ENCODE measurements at regions not wholly inside any gene's neighbourhood (a gene's known extent, or its start where the extent isn't known, plus 50 kb on each side); places are given as distances from the start of the nearest gene placed in this dataset.

GRCh38 chr1:98034505-98034904 lies 113.7 kb upstream of the DPYD start:
- DNase-seq (ENCODE audit: low read depth): no peak

GRCh38 chr1:98032958-98033357 lies 112.1 kb upstream of the DPYD start:
- no peak for DNase-seq (ENCODE audit: low read depth)

GRCh38 chr1:98030976-98031375 lies 110.1 kb upstream of the DPYD start:
- no peak for DNase-seq (ENCODE audit: low read depth)

- DNase-seq (ENCODE audit: low read depth): no peak
These were observed 109.6 kb upstream of the DPYD start for GRCh38 chr1:98030483-98030882.

- DNase-seq (ENCODE audit: low read depth): no peak
These were observed 108.0 kb upstream of the DPYD start for GRCh38 chr1:98028800-98029199.

- no peak for DNase-seq (ENCODE audit: low read depth)
These were observed 106.4 kb upstream of the DPYD start for GRCh38 chr1:98027103-98027705.

GRCh38 chr1:98025858-98026257 lies 105.0 kb upstream of the DPYD start:
- no peak for DNase-seq (ENCODE audit: low read depth)

GRCh38 chr1:98021126-98021525 lies 100.3 kb upstream of the DPYD start:
- no peak for DNase-seq (ENCODE audit: low read depth)

- no peak for DNase-seq (ENCODE audit: low read depth)
These were observed 98.9 kb upstream of the DPYD start for GRCh38 chr1:98019747-98020146.

- DNase-seq (ENCODE audit: low read depth): no peak
These were observed 97.2 kb upstream of the DPYD start for GRCh38 chr1:98018074-98018473.

GRCh38 chr1:98017184-98017583 lies 96.3 kb upstream of the DPYD start:
- DNase-seq (ENCODE audit: low read depth): no peak

- DNase-seq (ENCODE audit: low read depth): no peak
These were observed 87.5 kb upstream of the DPYD start for GRCh38 chr1:98008373-98008772.

- no peak for DNase-seq (ENCODE audit: low read depth)
These were observed 84.6 kb upstream of the DPYD start for GRCh38 chr1:98005326-98006010.

GRCh38 chr1:98003442-98003841 lies 82.6 kb upstream of the DPYD start:
- DNase-seq (ENCODE audit: low read depth): no peak

- DNase-seq (ENCODE audit: low read depth): no peak
These were observed 81.5 kb upstream of the DPYD start for GRCh38 chr1:98002288-98002687.

GRCh38 chr1:98001764-98002163 lies 80.9 kb upstream of the DPYD start:
- no peak for DNase-seq (ENCODE audit: low read depth)

GRCh38 chr1:97999320-97999719 lies 78.5 kb upstream of the DPYD start:
- no peak for DNase-seq (ENCODE audit: low read depth)

- no peak for DNase-seq (ENCODE audit: low read depth)
These were observed 76.0 kb upstream of the DPYD start for GRCh38 chr1:97996880-97997279.

GRCh38 chr1:97989094-97989680 lies 68.4 kb upstream of the DPYD start:
- DNase-seq (ENCODE audit: low read depth): no peak

- DNase-seq (ENCODE audit: low read depth): no peak
These were observed 65.5 kb upstream of the DPYD start for GRCh38 chr1:97986041-97987005.

GRCh38 chr1:97983126-97983525 lies 62.3 kb upstream of the DPYD start:
- no peak for DNase-seq (ENCODE audit: low read depth)

GRCh38 chr1:97980530-97980929 lies 59.7 kb upstream of the DPYD start:
- no peak for DNase-seq (ENCODE audit: low read depth)

All from forelimb muscle (tissue), 1 donor.